Colonic mucosa (tissue), 4 donors: ENCODE measurements at regions not wholly inside any gene's neighbourhood (a gene's known extent, or its start where the extent isn't known, plus 50 kb on each side); places are given as distances from the start of the nearest gene placed in this dataset.

Source experiments
- DNase-seq: peaks from one replicate; pipeline ENCODE4 v3.0.0-alpha.2; 2020
- H3K27ac ChIP-seq: fragments of 200-600 bp; one replicate; pipeline ENCODE4 v1.8.0; 2021
- H3K27me3 ChIP-seq: fragments of 200-600 bp; one replicate; pipeline ENCODE4 v1.8.0; 2021
- H3K36me3 ChIP-seq: fragments of 200-600 bp; one replicate; pipeline ENCODE4 v1.8.0; 2021
- H3K4me1 ChIP-seq: fragments of 200-600 bp; one replicate; pipeline ENCODE4 v1.8.0; 2021; ENCODE audit warnings: mild to moderate bottlenecking
- H3K4me3 ChIP-seq: fragments of 200-600 bp; one replicate; pipeline ENCODE4 v1.8.0; 2021
- H3K9ac ChIP-seq, 2 donors: one replicate each; pipeline ENCODE4 v1.7.0; 2013; ENCODE audit warnings: control low read depth in 2 of 2, low read depth in 2 of 2, low read length in 2 of 2
- H3K9me3 ChIP-seq: fragments of 200-600 bp; one replicate; pipeline ENCODE4 v1.8.0; 2021
- intact Hi-C: fragments of 100-400 bp; cut with DNase I; formaldehyde crosslinking; loops from one replicate; pipeline ENCODE4 v1.14.1; 2022
- TF ChIP-seq, protein P1 (sequence below): fragments of 200-600 bp; IDR thresholded peaks from one replicate; pipeline ENCODE4 v1.8.0; 2022; ENCODE audit warnings: antibody characterized with exemption, mild to moderate bottlenecking
- donor health status: healthy.
- donor health status: DM: no; HTN: no; CAD: no.
- donor health status: DM: no; HTN: no; CAD: no.

DNA sequence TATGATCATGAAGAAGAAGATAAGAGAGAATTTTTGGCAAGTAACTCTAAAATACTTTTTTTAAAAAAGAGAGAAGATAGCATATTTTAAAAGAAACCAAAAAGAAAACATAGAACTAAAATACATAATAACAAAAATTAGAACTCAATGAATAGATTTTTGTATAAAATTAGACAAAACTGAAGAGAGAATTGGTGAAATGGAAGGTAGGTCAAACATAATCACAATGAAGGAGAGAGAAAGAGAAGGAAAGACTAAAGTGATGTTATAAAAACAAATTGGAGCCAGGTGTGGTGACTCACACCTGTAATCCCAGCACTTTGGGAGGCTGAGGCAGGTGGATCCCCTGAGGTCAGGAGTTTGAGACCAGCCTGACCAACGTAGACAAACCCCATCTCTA, 211.5 kb downstream of the AXIN2 start:
- no peaks in the 10 kb centered on the region for H3K9me3 ChIP-seq
- TF ChIP-seq, protein P1, sequence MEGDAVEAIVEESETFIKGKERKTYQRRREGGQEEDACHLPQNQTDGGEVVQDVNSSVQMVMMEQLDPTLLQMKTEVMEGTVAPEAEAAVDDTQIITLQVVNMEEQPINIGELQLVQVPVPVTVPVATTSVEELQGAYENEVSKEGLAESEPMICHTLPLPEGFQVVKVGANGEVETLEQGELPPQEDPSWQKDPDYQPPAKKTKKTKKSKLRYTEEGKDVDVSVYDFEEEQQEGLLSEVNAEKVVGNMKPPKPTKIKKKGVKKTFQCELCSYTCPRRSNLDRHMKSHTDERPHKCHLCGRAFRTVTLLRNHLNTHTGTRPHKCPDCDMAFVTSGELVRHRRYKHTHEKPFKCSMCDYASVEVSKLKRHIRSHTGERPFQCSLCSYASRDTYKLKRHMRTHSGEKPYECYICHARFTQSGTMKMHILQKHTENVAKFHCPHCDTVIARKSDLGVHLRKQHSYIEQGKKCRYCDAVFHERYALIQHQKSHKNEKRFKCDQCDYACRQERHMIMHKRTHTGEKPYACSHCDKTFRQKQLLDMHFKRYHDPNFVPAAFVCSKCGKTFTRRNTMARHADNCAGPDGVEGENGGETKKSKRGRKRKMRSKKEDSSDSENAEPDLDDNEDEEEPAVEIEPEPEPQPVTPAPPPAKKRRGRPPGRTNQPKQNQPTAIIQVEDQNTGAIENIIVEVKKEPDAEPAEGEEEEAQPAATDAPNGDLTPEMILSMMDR: no peak
- intact Hi-C loops: no loop called here
- H3K4me1 ChIP-seq: no peaks in the 10 kb centered on the region
- no peak overlapping the region for H3K4me3 ChIP-seq
- no peaks in the 10 kb centered on the region for H3K27me3 ChIP-seq
- H3K27ac ChIP-seq: no peak overlapping the region
- H3K36me3 ChIP-seq: no peaks in the 10 kb centered on the region
- no peak overlapping the region for H3K9ac ChIP-seq
- no peak for DNase-seq

DNA sequence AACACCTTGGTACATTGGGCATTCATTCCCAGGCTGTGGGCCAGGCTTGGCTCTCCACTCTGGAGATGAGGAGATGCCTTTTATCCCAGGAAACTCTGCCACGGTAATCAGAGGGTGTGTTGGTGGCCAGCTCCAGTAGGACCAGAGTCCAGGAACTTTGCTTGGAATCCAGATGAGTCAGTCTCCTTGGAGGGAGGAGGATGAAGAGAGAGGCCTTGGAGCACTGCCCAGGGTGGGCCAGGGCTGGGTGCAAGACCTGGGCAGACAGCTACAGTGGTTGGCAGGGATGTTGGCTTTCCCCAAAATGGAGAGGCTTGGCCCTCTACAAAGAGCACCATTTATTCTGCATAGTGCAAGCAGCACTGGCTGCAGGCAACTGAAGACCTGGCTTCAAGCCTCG, 209.0 kb downstream of the RGS9 start:
- Histone ChIP-seq H3K4me3 (no peak overlapping the region), H3K27ac (no peak overlapping the region), H3K9me3 (no peaks in the 10 kb centered on the region), H3K36me3 (no peaks in the 10 kb centered on the region), H3K27me3 (no peaks in the 10 kb centered on the region), H3K4me1 (no peaks in the 10 kb centered on the region), H3K9ac (no peak overlapping the region)
- TF ChIP-seq, protein P1: no peak
- intact Hi-C loops: no loop called here
- DNase-seq: no peak

DNA sequence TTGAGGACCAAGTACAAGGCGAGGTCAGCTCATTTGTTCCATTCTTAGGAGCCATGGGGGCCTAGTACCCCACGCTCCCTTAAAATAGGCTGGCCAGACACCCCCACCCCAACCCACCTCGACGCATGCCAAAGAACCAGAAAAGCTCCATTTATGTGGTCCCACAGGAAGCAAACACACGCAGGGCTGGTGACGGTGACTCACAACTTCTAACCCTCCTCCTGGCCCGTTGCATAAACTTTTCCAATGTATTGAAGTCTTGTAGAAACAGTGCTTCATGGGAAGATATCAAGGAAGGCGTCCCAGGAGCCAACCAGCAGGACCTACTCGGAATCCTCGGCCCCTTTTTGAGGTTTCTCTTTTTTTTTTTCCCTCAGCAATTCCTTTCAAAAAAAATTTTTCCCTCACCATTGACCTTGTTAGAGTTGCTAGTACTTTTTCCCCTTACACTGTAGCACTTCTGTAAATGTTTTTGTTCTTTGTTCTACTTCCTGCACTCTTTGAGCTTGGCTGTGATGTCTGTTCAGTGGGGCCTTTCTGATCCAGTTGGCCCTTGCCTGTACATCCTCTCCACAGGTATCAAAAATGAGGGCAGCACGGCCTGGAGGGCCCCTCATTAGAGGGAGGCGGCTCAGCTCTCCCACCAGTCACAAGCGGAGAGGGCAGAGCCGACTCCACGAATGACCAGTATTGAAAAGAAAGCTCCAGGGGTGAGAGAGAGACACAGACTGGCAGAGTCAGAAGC, 208.3 kb downstream of the RGS9 start:
- no peaks in the 10 kb centered on the region for H3K27me3 ChIP-seq
- no peak overlapping the region for H3K4me3 ChIP-seq
- TF ChIP-seq, protein P1: no peak
- no peak overlapping the region for H3K9ac ChIP-seq
- no peaks in the 10 kb centered on the region for H3K36me3 ChIP-seq
- no peaks in the 10 kb centered on the region for H3K9me3 ChIP-seq
- no peak for DNase-seq
- intact Hi-C loops: no loop called here
- H3K27ac ChIP-seq: no peak overlapping the region
- H3K4me1 ChIP-seq: no peaks in the 10 kb centered on the region

GRCh38 chr17:65340401-65340800, 203.2 kb downstream of the RGS9 start:
- TF ChIP-seq, protein P1: no peak
- no peak overlapping the region for H3K27ac ChIP-seq

DNA sequence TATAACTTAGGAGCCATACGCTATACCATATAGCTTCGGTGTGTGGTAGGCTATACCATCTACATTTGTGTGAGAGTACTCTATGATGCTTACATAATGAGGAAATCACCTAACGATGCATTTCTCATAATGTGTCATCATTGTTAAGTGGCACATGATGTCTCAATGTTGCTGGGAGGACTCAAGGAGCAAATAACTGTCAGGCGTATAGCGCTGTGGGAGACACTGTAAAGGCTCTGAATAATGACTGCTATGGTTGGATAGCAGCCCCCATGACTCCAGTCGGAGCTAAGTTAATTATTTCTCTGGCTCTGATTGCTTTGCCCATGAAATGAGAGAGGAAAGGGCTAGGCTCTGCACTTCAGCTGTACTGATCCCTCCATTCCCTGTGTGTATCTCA, 197.2 kb downstream of the RGS9 start:
- H3K9ac ChIP-seq: no peak overlapping the region
- H3K27ac ChIP-seq: no peak overlapping the region
- no peak for DNase-seq
- TF ChIP-seq, protein P1: no peak
- H3K27me3 ChIP-seq: no peaks in the 10 kb centered on the region
- H3K4me3 ChIP-seq: no peak overlapping the region
- intact Hi-C loops: no loop called here
- no peaks in the 10 kb centered on the region for H3K9me3 ChIP-seq
- H3K4me1 ChIP-seq: no peaks in the 10 kb centered on the region
- no peaks in the 10 kb centered on the region for H3K36me3 ChIP-seq

More at GRCh38 chr17:65340401-65340800, 203.2 kb downstream of the RGS9 start:
- no peak overlapping the region for H3K9ac ChIP-seq
- H3K36me3 ChIP-seq: no peaks in the 10 kb centered on the region
- intact Hi-C loops: no loop called here
- no peaks in the 10 kb centered on the region for H3K9me3 ChIP-seq
- no peak for DNase-seq
- no peak overlapping the region for H3K4me3 ChIP-seq
- H3K4me1 ChIP-seq: no peaks in the 10 kb centered on the region
- no peaks in the 10 kb centered on the region for H3K27me3 ChIP-seq
